Trophoblast cell (in vitro differentiated cells and primary cell): ENCODE measurements at regions not wholly inside any gene's neighbourhood (a gene's known extent, or its start where the extent isn't known, plus 50 kb on each side); places are given as distances from the start of the nearest gene placed in this dataset.

Source experiments
- DNase-seq, 2 donors: peaks; one replicate each; pipeline ENCODE4 v3.0.0-alpha.2; 2016
- H2AFZ ChIP-seq: 2 replicates; pipeline ENCODE4 v1.6.1; 2013; ENCODE audit warnings: low read length, moderate library complexity, mild to moderate bottlenecking; ENCODE audit not compliant: insufficient read depth, poor library complexity
- H2AK5ac ChIP-seq: 2 replicates; pipeline ENCODE4 v1.6.1; 2013; ENCODE audit warnings: mild to moderate bottlenecking, low read length
- H2BK120ac ChIP-seq: 2 replicates; pipeline ENCODE4 v1.6.1; 2013; ENCODE audit warnings: low read length, mild to moderate bottlenecking, moderate library complexity; ENCODE audit not compliant: insufficient read depth, poor library complexity
- H2BK12ac ChIP-seq: 2 replicates; pipeline ENCODE4 v1.6.1; 2013; ENCODE audit warnings: mild to moderate bottlenecking, low read length, moderate library complexity
- H2BK5ac ChIP-seq: 2 replicates; pipeline ENCODE4 v1.6.1; 2013; ENCODE audit warnings: low read length, low read depth, moderate library complexity, mild to moderate bottlenecking; ENCODE audit not compliant: poor library complexity
- H3K14ac ChIP-seq: 2 replicates; pipeline ENCODE4 v1.6.1; 2013; ENCODE audit warnings: mild to moderate bottlenecking, low read length
- H3K18ac ChIP-seq: 2 replicates; pipeline ENCODE4 v1.6.1; 2013; ENCODE audit warnings: mild to moderate bottlenecking, low read length
- H3K23ac ChIP-seq: 2 replicates; pipeline ENCODE4 v1.6.1; 2013; ENCODE audit warnings: low read length
- H3K27ac ChIP-seq: 2 replicates; pipeline ENCODE4 v1.5.1; 2013; ENCODE audit warnings: low read depth, mild to moderate bottlenecking, inconsistent platforms, low read length, moderate library complexity
- H3K27me3 ChIP-seq: 2 replicates; pipeline ENCODE4 v1.6.1; 2013; ENCODE audit warnings: inconsistent platforms, mild to moderate bottlenecking, low read length, moderate library complexity; ENCODE audit not compliant: insufficient read depth
- H3K36me3 ChIP-seq, 2 experiments: 1 replicate in 1 of 2; 2 replicates in 1 of 2; pipeline ENCODE4 v1.6.1; 2013; ENCODE audit warnings: low read length in 2 of 2, mild to moderate bottlenecking in 2 of 2, moderate library complexity in 1 of 2; ENCODE audit not compliant: insufficient read depth in 2 of 2, control insufficient read depth in 1 of 2
- H3K4ac ChIP-seq: 2 replicates; pipeline ENCODE4 v1.6.1; 2013; ENCODE audit warnings: low read depth, mild to moderate bottlenecking, low read length, moderate library complexity
- H3K4me1 ChIP-seq, 2 experiments: 1 replicate in 1 of 2; 2 replicates in 1 of 2; pipeline ENCODE4 v1.6.1; 2013; ENCODE audit warnings: low read length in 2 of 2, mild to moderate bottlenecking in 2 of 2, moderate library complexity in 1 of 2; ENCODE audit not compliant: insufficient read depth in 2 of 2, control insufficient read depth in 1 of 2
- H3K4me2 ChIP-seq: 2 replicates; pipeline ENCODE4 v1.6.1; 2013; ENCODE audit warnings: inconsistent platforms, mild to moderate bottlenecking, low read length, moderate library complexity
- H3K4me3 ChIP-seq: 2 replicates; pipeline ENCODE4 v1.5.1; 2013; ENCODE audit warnings: mild to moderate bottlenecking, low read depth, low read length, inconsistent platforms
- H3K79me1 ChIP-seq: one replicate; pipeline ENCODE4 v1.6.1; 2013; ENCODE audit warnings: low read length
- H3K79me2 ChIP-seq: 2 replicates; pipeline ENCODE4 v1.6.1; 2013; ENCODE audit warnings: low read length, mild to moderate bottlenecking; ENCODE audit not compliant: control insufficient read depth, insufficient read depth, poor library complexity
- H3K9ac ChIP-seq: 2 replicates; pipeline ENCODE4 v1.6.1; 2013; ENCODE audit warnings: mild to moderate bottlenecking, low read length
- H3K9me3 ChIP-seq: 2 replicates; pipeline ENCODE4 v1.6.1; 2013; ENCODE audit warnings: low read depth, mild to moderate bottlenecking, control low read depth, inconsistent platforms, low read length; ENCODE audit not compliant: insufficient read depth
- H4K12ac ChIP-seq: 2 replicates; pipeline ENCODE4 v1.6.1; 2013; ENCODE audit warnings: low read depth, mild to moderate bottlenecking, low read length, moderate library complexity
- H4K8ac ChIP-seq: 2 replicates; pipeline ENCODE4 v1.6.1; 2013; ENCODE audit warnings: low read depth, mild to moderate bottlenecking, low read length, moderate library complexity
- H4K91ac ChIP-seq: one replicate; pipeline ENCODE4 v1.6.1; 2013; ENCODE audit warnings: low read depth, mild to moderate bottlenecking, low read length, moderate library complexity
- WGBS: extraction: QIAGEN DNeasy Blood & Tissue Kit; methylation state at CpG from one replicate; pipeline ENCODE4 v1.1.7; 2013; ENCODE audit warnings: missing lambda C conversion rate; ENCODE audit not compliant: insufficient read length, insufficient coverage; ENCODE audit errors: extremely low coverage; 5-methylcytosine and 5-hydroxymethylcytosine counted together

- no peak overlapping the region for H2AFZ ChIP-seq
- WGBS = no CpG with 5 or more reads among the region's 10 CpGs
Observed at GRCh38 chr11:70530010-70530409, 131.7 kb downstream of the CTTN start.

GRCh38 chr11:70530629-70531185 is 132.4 kb downstream of the CTTN start:
- Histone ChIP-seq H3K18ac (no peak overlapping the region), H3K36me3 (no peaks in the 10 kb centered on the region), H3K27ac (no peak overlapping the region), H3K4ac (no peak overlapping the region), H4K8ac (no peak overlapping the region), H3K14ac (no peak overlapping the region), H2BK12ac (no peak overlapping the region), H3K27me3 (no peaks in the 10 kb centered on the region), H4K91ac (no peak overlapping the region), H3K79me1 (peaks cover 2% of the 10 kb centered on the region), H2AFZ (no peak overlapping the region), H3K4me2 (no peak overlapping the region), H3K79me2 (no peaks in the 10 kb centered on the region), H2BK5ac (no peak overlapping the region), H3K4me3 (no peak overlapping the region), H3K9ac (no peak overlapping the region), H2BK120ac (no peak overlapping the region), H3K4me1 (peaks cover 15 to 16% of the 10 kb centered on the region in 2 experiments), H3K23ac (no peak overlapping the region), H4K12ac (no peak overlapping the region), H3K9me3 (peaks cover 2% of the 10 kb centered on the region), H2AK5ac (no peak overlapping the region)
- no CpG with 5 or more reads among the region's 11 CpGs for WGBS
- DNase-seq = no peak

More at GRCh38 chr11:70530010-70530409, 131.7 kb downstream of the CTTN start:
- H3K14ac ChIP-seq = no peak overlapping the region
- peaks cover 2% of the 10 kb centered on the region for H3K79me1 ChIP-seq
- H3K79me2 ChIP-seq = no peaks in the 10 kb centered on the region
- peaks cover 16 to 17% of the 10 kb centered on the region in 2 experiments for H3K4me1 ChIP-seq
- H3K9ac ChIP-seq = no peak overlapping the region
- H3K9me3 ChIP-seq = peaks cover 2% of the 10 kb centered on the region
- no peaks in the 10 kb centered on the region for H3K36me3 ChIP-seq
- H2BK120ac ChIP-seq = no peak overlapping the region
- H3K4me3 ChIP-seq = no peak overlapping the region
- H2BK12ac ChIP-seq = no peak overlapping the region
- H2BK5ac ChIP-seq = no peak overlapping the region
- no peak overlapping the region for H3K27ac ChIP-seq
- H4K91ac ChIP-seq = no peak overlapping the region
- no peak overlapping the region for H3K23ac ChIP-seq
- no peak overlapping the region for H3K4ac ChIP-seq
- H2AK5ac ChIP-seq = no peak overlapping the region
- no peak overlapping the region for H4K8ac ChIP-seq
- no peak for DNase-seq
- H4K12ac ChIP-seq = no peak overlapping the region
- no peak overlapping the region for H3K18ac ChIP-seq
- H3K27me3 ChIP-seq = no peaks in the 10 kb centered on the region
- H3K4me2 ChIP-seq = no peak overlapping the region

- no CpG with 5 or more reads among the region's 18 CpGs for WGBS
- no peak overlapping the region for H2BK120ac ChIP-seq
- peaks cover 12 to 15% of the 10 kb centered on the region in 2 experiments for H3K4me1 ChIP-seq
- no peak overlapping the region for H4K12ac ChIP-seq
- H3K79me1 ChIP-seq = peaks cover 2% of the 10 kb centered on the region
- no peak overlapping the region for H3K23ac ChIP-seq
- H2AFZ ChIP-seq = no peak overlapping the region
- H3K27me3 ChIP-seq = no peaks in the 10 kb centered on the region
- H3K14ac ChIP-seq = no peak overlapping the region
- H4K8ac ChIP-seq = no peak overlapping the region
- H2AK5ac ChIP-seq = no peak overlapping the region
- peaks cover 2% of the 10 kb centered on the region for H3K9me3 ChIP-seq
- no peak overlapping the region for H4K91ac ChIP-seq
- no peak overlapping the region for H2BK5ac ChIP-seq
- DNase-seq = no peak
- H3K79me2 ChIP-seq = no peaks in the 10 kb centered on the region
- no peak overlapping the region for H3K4me3 ChIP-seq
- no peak overlapping the region for H3K4me2 ChIP-seq
- H3K9ac ChIP-seq = no peak overlapping the region
- H3K27ac ChIP-seq = no peak overlapping the region
- no peaks in the 10 kb centered on the region for H3K36me3 ChIP-seq
- H3K18ac ChIP-seq = no peak overlapping the region
- H3K4ac ChIP-seq = no peak overlapping the region
- no peak overlapping the region for H2BK12ac ChIP-seq
Observed at GRCh38 chr11:70531281-70532065, 133.1 kb downstream of the CTTN start.

GRCh38 chr11:70532066-70532440 is 133.7 kb downstream of the CTTN start:
- Histone ChIP-seq H3K4me3 (no peak overlapping the region), H3K79me1 (no peaks in the 10 kb centered on the region), H2AFZ (no peak overlapping the region), H3K4me1 (peaks cover 7 to 12% of the 10 kb centered on the region in 2 experiments), H3K9me3 (peaks cover 2% of the 10 kb centered on the region), H3K27ac (no peak overlapping the region), H3K27me3 (no peaks in the 10 kb centered on the region), H3K36me3 (no peaks in the 10 kb centered on the region), H3K18ac (no peak overlapping the region), H2BK120ac (no peak overlapping the region), H2BK5ac (no peak overlapping the region), H3K9ac (no peak overlapping the region), H2BK12ac (no peak overlapping the region), H3K14ac (no peak overlapping the region), H2AK5ac (no peak overlapping the region), H4K91ac (no peak overlapping the region), H3K79me2 (no peaks in the 10 kb centered on the region), H3K4me2 (no peak overlapping the region), H3K23ac (no peak overlapping the region), H4K8ac (no peak overlapping the region), H4K12ac (no peak overlapping the region), H3K4ac (no peak overlapping the region)
- DNase-seq = peak; percentile 71 to 90
- WGBS = no CpG with 5 or more reads among the region's 1 CpG
